ENCODE measurements at regions not wholly inside any gene's neighbourhood (a gene's known extent, or its start where the extent isn't known, plus 50 kb on each side); places are given as distances from the start of the nearest gene placed in this dataset.
"Not testable (repeated sequence)": the region's sequence is repeated elsewhere in the genome, so short reads cannot be mapped to it uniquely, and the experiment has no call there.

GRCh38 chr2:208608122-208608835 lies 201.7 kb downstream of the PTH2R start:
- no peak for DNase-seq (ENCODE audit: low spot score)

- DNase-seq (ENCODE audit: low spot score): no peak
Measured at GRCh38 chr2:208609166-208609804, 202.7 kb downstream of the PTH2R start.

- DNase-seq (ENCODE audit: low spot score): not testable (repeated sequence)
Measured at GRCh38 chr2:208615675-208616074, 209.1 kb downstream of the PTH2R start.

- DNase-seq (ENCODE audit: low spot score): no peak
Measured at GRCh38 chr2:208618220-208618619, 211.6 kb downstream of the PTH2R start.

- no peak for DNase-seq (ENCODE audit: low spot score)
Measured at GRCh38 chr2:208619993-208620392, 213.4 kb downstream of the PTH2R start.

- no peak for DNase-seq (ENCODE audit: low spot score)
Measured at GRCh38 chr2:208620487-208620978, 213.9 kb downstream of the PTH2R start.

GRCh38 chr2:208627110-208627884 lies 220.7 kb downstream of the PTH2R start:
- no peak for DNase-seq (ENCODE audit: low spot score)

GRCh38 chr2:208627916-208628315 lies 221.3 kb downstream of the PTH2R start:
- DNase-seq (ENCODE audit: low spot score): no peak

- no peak for DNase-seq (ENCODE audit: low spot score)
Measured at GRCh38 chr2:208638059-208638458, 231.5 kb downstream of the PTH2R start.

GRCh38 chr2:208642125-208642779 lies 235.7 kb downstream of the PTH2R start:
- DNase-seq (ENCODE audit: low spot score): no peak

- no peak for DNase-seq (ENCODE audit: low spot score)
Measured at GRCh38 chr2:208643145-208643544, 236.6 kb downstream of the PTH2R start.

GRCh38 chr2:208645226-208645625 lies 238.6 kb downstream of the PTH2R start:
- no peak for DNase-seq (ENCODE audit: low spot score)

GRCh38 chr2:208648368-208648767 lies 241.8 kb downstream of the PTH2R start:
- no peak for DNase-seq (ENCODE audit: low spot score)

- no peak for DNase-seq (ENCODE audit: low spot score)
Measured at GRCh38 chr2:208653383-208653782, 246.8 kb downstream of the PTH2R start.

GRCh38 chr2:208654056-208654455 lies 247.5 kb downstream of the PTH2R start:
- DNase-seq (ENCODE audit: low spot score): no peak

GRCh38 chr2:208657468-208657867 lies 250.9 kb downstream of the PTH2R start:
- DNase-seq (ENCODE audit: low spot score): no peak

GRCh38 chr2:208669394-208669793 lies 262.8 kb downstream of the PTH2R start:
- DNase-seq (ENCODE audit: low spot score): no peak

- DNase-seq (ENCODE audit: low spot score): no peak
Measured at GRCh38 chr2:208671284-208671683, 264.7 kb downstream of the PTH2R start.

GRCh38 chr2:208671886-208672680 lies 265.5 kb downstream of the PTH2R start:
- no peak for DNase-seq (ENCODE audit: low spot score)

GRCh38 chr2:208673631-208674030 lies 267.0 kb downstream of the PTH2R start:
- DNase-seq (ENCODE audit: low spot score): no peak

GRCh38 chr2:208674919-208675318 lies 268.3 kb downstream of the PTH2R start:
- no peak for DNase-seq (ENCODE audit: low spot score)

All from HuH-7.5 (cell line).